ENCODE measurements at regions not wholly inside any gene's neighbourhood (a gene's known extent, or its start where the extent isn't known, plus 50 kb on each side); places are given as distances from the start of the nearest gene placed in this dataset.

DNA sequence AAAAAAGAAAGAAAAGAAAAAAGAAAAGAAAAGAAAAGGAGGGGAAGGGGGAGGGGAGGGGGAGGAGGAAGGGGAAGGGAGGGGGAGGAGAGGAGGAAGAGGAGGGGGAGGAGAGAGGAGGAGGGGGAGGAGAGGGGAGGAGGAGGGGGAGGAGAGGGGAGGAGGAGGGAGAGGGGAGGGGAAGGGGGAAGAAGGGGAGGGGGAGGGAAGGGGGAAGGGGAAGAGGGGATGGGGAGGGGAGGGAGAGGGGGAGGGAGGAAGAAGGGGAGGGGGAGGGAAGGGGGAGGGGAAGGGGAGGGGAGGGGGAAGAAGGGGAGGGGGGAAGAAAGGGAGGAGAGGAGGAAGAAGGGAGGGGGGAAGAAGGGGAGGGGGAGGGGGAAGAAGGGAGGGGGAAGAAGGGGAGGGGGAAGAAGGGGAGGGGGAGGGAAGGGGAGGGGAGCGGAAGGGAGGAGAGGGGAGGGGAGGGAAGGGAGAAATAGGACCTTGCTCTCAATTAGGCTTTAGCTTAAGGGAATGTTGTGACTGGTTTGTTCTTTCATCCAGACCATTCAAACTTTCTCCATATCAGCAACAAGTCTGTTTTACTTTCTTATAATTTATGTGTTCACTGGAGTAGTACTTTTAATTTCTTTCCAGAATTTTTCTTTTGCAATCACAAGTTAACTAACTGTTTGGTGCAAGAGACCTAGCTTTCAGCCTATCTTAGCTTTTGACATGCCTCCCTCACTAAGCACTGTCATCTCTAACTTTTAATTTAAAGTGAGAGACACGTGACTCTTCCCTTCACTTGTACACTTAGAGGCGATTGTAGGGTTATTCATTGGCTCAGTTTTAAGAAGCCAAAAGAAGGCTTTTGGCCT lies 76.5 kb upstream of the EGLN3 start:
- Histone ChIP-seq H3K36me3 (ENCODE audit: insufficient read depth, low read length) (no peaks in the 10 kb centered on the region), H3K9me3 (ENCODE audit: control insufficient read depth in 1 of 2, insufficient read depth in 1 of 2, low read length in 2 of 2) (no peaks in the 10 kb centered on the region), H3K4me1 (ENCODE audit: insufficient read depth, low read length) (no peaks in the 10 kb centered on the region), H3K27ac (ENCODE audit: low read depth in 1 of 2, low read length in 2 of 2) (no peak overlapping the region), H3K4me3 (ENCODE audit: low read length) (no peak overlapping the region), H3K27me3 (ENCODE audit: control insufficient read depth in 1 of 2, insufficient read depth in 2 of 2, low read length in 2 of 2) (no peaks in the 10 kb centered on the region)
- DNase-seq (no peak), ATAC-seq (ENCODE audit: poor library complexity) (no peak)
- no peaks in the 10 kb centered on the region for H3K9me3 Mint-ChIP-seq
- intact Hi-C loops (cut with DNase I, micrococcal nuclease), result no loop called here
- no peak overlapping the region for H3K4me3 Mint-ChIP-seq
- no peaks in the 10 kb centered on the region for H3K27me3 Mint-ChIP-seq
- CTCF ChIA-PET, result no interaction called here
- H3K27ac Mint-ChIP-seq, result no peak overlapping the region
- no peaks in the 10 kb centered on the region for H3K36me3 Mint-ChIP-seq (ENCODE audit: low read depth)
- TF ChIP-seq, protein P1, sequence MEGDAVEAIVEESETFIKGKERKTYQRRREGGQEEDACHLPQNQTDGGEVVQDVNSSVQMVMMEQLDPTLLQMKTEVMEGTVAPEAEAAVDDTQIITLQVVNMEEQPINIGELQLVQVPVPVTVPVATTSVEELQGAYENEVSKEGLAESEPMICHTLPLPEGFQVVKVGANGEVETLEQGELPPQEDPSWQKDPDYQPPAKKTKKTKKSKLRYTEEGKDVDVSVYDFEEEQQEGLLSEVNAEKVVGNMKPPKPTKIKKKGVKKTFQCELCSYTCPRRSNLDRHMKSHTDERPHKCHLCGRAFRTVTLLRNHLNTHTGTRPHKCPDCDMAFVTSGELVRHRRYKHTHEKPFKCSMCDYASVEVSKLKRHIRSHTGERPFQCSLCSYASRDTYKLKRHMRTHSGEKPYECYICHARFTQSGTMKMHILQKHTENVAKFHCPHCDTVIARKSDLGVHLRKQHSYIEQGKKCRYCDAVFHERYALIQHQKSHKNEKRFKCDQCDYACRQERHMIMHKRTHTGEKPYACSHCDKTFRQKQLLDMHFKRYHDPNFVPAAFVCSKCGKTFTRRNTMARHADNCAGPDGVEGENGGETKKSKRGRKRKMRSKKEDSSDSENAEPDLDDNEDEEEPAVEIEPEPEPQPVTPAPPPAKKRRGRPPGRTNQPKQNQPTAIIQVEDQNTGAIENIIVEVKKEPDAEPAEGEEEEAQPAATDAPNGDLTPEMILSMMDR (IDR thresholded peaks at IDR 0.05), result no peak
- POLR2A ChIA-PET, result no interaction called here
- H3K4me1 Mint-ChIP-seq (ENCODE audit: low read depth), result no peaks in the 10 kb centered on the region

DNA sequence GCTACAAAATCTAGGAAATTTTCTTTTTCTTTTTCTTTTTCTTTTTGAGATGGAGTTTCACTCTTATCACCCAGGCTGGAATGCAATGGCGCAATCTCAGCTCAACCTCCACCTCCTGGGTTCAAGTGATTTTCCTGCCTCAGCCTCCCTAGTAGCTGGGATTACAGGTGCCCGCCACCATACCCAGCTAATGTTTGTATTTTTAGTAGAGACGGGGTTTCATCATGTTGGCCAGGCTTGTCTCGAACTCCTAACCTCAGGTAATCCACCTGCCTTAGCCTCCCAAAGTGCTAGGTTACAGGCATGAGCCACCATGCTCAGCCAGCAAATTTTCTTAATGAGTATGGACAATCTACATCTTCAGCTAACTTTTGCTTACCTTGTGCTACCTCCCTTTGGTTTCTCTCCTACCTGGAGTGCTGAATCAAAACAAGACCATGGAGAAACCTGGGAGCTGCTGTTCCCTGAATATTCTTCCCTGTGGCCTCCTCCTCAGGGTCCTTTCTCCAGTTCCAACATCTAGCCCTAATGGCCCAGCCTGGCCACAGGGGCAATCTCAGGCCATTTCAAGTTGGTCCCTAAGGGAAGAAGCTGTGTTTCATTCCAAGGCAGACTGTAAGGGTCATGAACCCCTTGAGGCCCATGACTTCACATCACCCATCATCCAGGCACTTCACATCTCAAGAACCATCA lies 74.6 kb upstream of the EGLN3 start:
- H3K4me3 ChIP-seq (ENCODE audit: low read length), result no peak overlapping the region
- DNase-seq, result no peak
- CTCF ChIA-PET, result no interaction called here
- Mint-ChIP-seq H3K27me3 (no peaks in the 10 kb centered on the region), H3K36me3 (ENCODE audit: low read depth) (no peaks in the 10 kb centered on the region), H3K4me3 (no peak overlapping the region), H3K9me3 (no peaks in the 10 kb centered on the region), H3K4me1 (ENCODE audit: low read depth) (no peaks in the 10 kb centered on the region), H3K27ac (no peak overlapping the region)
- H3K36me3 ChIP-seq (ENCODE audit: insufficient read depth, low read length), result no peaks in the 10 kb centered on the region
- no peaks in the 10 kb centered on the region for H3K4me1 ChIP-seq (ENCODE audit: insufficient read depth, low read length)
- intact Hi-C loops (cut with DNase I, micrococcal nuclease), result no loop called here
- TF ChIP-seq, protein P1 (IDR thresholded peaks at IDR 0.05), result no peak
- H3K9me3 ChIP-seq (ENCODE audit: control insufficient read depth in 1 of 2, insufficient read depth in 1 of 2, low read length in 2 of 2), result no peaks in the 10 kb centered on the region
- no peak for ATAC-seq (ENCODE audit: poor library complexity)
- H3K27ac ChIP-seq (ENCODE audit: low read depth in 1 of 2, low read length in 2 of 2), result no peak overlapping the region
- H3K27me3 ChIP-seq (ENCODE audit: control insufficient read depth in 1 of 2, insufficient read depth in 2 of 2, low read length in 2 of 2), result no peaks in the 10 kb centered on the region
- POLR2A ChIA-PET, result no interaction called here

DNA sequence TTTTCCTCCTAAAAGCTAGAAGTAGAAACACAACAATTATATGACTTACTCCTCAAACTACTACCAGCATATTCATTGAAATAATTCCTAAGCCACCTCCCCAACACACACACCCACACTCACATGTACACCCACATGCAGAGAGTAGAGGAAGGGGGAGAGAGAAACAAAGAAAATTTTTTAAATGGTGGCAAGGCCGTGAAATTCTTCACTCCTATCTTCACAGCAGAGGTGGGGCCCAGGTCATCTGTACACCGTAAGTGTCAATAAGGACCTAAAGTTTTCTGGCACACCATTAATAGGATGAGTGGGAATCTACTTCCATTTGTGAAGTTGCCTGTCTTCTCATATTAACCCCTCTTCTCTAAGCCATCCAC lies 73.9 kb upstream of the EGLN3 start:
- Mint-ChIP-seq H3K9me3 (no peaks in the 10 kb centered on the region), H3K4me1 (ENCODE audit: low read depth) (no peaks in the 10 kb centered on the region), H3K4me3 (no peak overlapping the region), H3K27ac (no peak overlapping the region), H3K27me3 (no peaks in the 10 kb centered on the region), H3K36me3 (ENCODE audit: low read depth) (no peaks in the 10 kb centered on the region)
- peaks cover 3% of the 10 kb centered on the region for H3K4me1 ChIP-seq (ENCODE audit: insufficient read depth, low read length)
- POLR2A ChIA-PET, result no interaction called here
- intact Hi-C loops (cut with DNase I, micrococcal nuclease), result no loop called here
- no peaks in the 10 kb centered on the region for H3K9me3 ChIP-seq (ENCODE audit: control insufficient read depth in 1 of 2, insufficient read depth in 1 of 2, low read length in 2 of 2)
- CTCF ChIA-PET, result no interaction called here
- no peaks in the 10 kb centered on the region for H3K36me3 ChIP-seq (ENCODE audit: insufficient read depth, low read length)
- no peak overlapping the region for H3K27ac ChIP-seq (ENCODE audit: low read depth in 1 of 2, low read length in 2 of 2)
- DNase-seq, result no peak
- no peak for ATAC-seq (ENCODE audit: poor library complexity)
- no peak overlapping the region for H3K4me3 ChIP-seq (ENCODE audit: low read length)
- TF ChIP-seq, protein P1 (IDR thresholded peaks at IDR 0.05), result no peak
- H3K27me3 ChIP-seq (ENCODE audit: control insufficient read depth in 1 of 2, insufficient read depth in 2 of 2, low read length in 2 of 2), result no peaks in the 10 kb centered on the region
